Endometrium (tissue), 2 donors: ENCODE measurements at regions not wholly inside any gene's neighbourhood (a gene's known extent, or its start where the extent isn't known, plus 50 kb on each side); places are given as distances from the start of the nearest gene placed in this dataset.

Source experiments
- FAIRE-seq: peaks from 2 replicates; lab custom pipeline; 2012; peaks lifted over from hg19 to GRCh38; lab: Jason Lieb, UNC
- donor health status: control.
- donor health status: control.

- FAIRE-seq: no peak
Observed at GRCh38 chr9:87824216-87824875, 58.3 kb upstream of the SPATA31E1 start.

DNA sequence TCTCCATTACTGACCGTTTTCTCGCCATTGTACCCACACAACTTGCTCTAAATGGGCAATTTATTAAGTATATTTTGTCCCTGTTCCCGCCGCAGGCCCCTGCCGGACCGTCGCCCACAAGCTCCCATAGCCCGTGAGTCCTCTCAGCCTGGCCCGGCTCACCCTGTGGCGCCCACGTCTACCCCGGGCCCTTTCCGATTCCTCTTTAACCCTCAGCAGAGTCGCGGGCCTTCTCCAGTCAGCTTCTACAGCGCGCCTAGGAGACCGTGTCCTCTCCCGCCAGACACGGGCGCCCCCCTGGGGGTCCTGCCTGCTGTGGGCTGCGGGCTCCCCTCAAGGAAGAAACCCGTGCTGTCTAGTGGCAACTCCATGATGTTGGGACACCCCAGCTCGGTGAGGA, 57.8 kb upstream of the SPATA31E1 start:
- FAIRE-seq: no peak

DNA sequence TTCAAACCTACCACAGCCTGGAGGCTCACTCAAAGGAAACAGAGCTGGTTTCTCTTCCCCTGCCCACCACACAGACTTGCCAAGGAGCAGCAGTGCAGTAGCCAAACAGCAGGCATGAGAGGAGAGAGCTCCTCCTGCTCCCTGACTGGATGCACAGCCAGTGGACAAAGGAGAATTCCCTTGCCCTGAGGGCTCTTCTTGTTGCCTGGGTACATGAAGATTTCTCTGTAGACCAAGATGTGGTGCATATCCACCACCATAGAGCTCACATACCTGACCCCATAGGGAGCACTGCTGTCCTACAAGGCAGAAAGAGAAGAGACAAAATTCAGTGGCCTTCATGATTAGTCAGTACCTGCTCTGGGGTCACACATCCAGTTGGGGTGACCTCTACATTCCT, 56.3 kb upstream of the SPATA31E1 start:
- FAIRE-seq: no peak

GRCh38 chr9:87827341-87827740, 55.3 kb upstream of the SPATA31E1 start:
- FAIRE-seq: no peak

DNA sequence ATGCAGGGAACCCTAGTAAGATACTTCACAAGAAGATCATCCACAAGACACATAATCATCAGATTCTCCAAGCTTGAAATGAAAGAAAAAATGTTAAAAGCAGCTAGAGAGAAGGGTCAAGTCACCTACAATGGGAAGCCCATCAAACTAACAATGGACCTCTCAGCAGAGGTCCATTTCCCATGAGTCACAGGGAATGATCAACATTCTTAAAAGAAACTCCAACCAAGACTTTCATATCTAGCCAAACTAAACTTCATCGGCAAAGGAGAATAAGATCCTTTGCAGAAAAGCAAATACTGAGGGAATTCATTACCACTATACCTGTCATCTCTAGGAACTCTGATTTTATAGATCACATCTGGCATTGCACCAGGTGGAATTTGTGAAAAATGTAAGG, 52.9 kb upstream of the SPATA31E1 start:
- no peak for FAIRE-seq

GRCh38 chr9:87830446-87830845, 52.2 kb upstream of the SPATA31E1 start:
- no peak for FAIRE-seq

DNA sequence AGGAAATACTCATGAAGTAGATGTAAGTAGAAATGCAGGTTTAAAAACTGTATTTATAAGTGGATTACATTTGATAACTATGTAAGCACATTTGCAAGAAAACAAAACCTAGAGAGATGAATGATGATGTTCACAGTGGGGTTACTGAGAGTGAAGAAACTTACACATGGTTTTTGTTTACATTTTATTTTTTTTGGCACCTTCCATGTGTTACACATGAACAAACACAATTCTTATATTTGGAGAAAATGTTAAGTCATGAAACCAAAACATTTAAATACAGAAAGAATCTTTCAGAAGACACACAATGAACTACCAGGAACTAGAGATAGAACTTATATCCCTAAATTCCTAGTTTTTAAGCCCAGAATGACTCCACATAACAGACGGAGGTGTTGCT, 51.5 kb upstream of the SPATA31E1 start:
- no peak for FAIRE-seq
